ENCODE measurements at regions not wholly inside any gene's neighbourhood (a gene's known extent, or its start where the extent isn't known, plus 50 kb on each side); places are given as distances from the start of the nearest gene placed in this dataset.

GRCh38 chr12:13680916-13681315 lies 300.5 kb downstream of the GRIN2B start:
- POLR2A ChIA-PET = no interaction called here

More at GRCh38 chr12:13680916-13681315, 300.5 kb downstream of the GRIN2B start:
- TF ChIP-seq EHMT2 (IDR thresholded peaks at IDR 0.05; ENCODE audit: borderline replicate concordance, low read depth, low read length) = no peak
- no peak for TF ChIP-seq ZMYM2 (CRISPR knock-in tag; IDR thresholded peaks at IDR 0.05)
- TF ChIP-seq U2AF1 (optimal IDR thresholded peaks at IDR 0.05; ENCODE audit: low read depth, low read length) = no peak
- TF ChIP-seq NR2F1 (CRISPR knock-in tag; IDR thresholded peaks at IDR 0.05) = no peak
- TF ChIP-seq, protein P1, sequence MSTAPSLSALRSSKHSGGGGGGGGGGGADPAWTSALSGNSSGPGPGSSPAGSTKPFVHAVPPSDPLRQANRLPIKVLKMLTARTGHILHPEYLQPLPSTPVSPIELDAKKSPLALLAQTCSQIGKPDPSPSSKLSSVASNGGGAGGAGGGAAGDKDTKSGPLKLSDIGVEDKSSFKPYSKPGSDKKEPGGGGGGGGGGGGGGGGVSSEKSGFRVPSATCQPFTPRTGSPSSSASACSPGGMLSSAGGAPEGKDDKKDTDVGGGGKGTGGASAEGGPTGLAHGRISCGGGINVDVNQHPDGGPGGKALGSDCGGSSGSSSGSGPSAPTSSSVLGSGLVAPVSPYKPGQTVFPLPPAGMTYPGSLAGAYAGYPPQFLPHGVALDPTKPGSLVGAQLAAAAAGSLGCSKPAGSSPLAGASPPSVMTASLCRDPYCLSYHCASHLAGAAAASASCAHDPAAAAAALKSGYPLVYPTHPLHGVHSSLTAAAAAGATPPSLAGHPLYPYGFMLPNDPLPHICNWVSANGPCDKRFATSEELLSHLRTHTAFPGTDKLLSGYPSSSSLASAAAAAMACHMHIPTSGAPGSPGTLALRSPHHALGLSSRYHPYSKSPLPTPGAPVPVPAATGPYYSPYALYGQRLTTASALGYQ (CRISPR knock-in tag; IDR thresholded peaks at IDR 0.05) = no peak
- TF ChIP-seq CTCF (CRISPR knock-in tag; IDR thresholded peaks at IDR 0.05) = no peak
- no peak for TF ChIP-seq ZNF776 (CRISPR knock-in tag; IDR thresholded peaks at IDR 0.05)
- no peak for TF ChIP-seq KLF13 (CRISPR knock-in tag; IDR thresholded peaks at IDR 0.05)
- no peak for TF ChIP-seq GATAD2A (CRISPR knock-in tag; IDR thresholded peaks at IDR 0.05)
- TF ChIP-seq ARNT2 (CRISPR knock-in tag; IDR thresholded peaks at IDR 0.05; ENCODE audit: low read depth) = no peak
- DNase-seq (ENCODE audit: low spot score) = no peak
- 22% methylated on average over 4 of the region's 4 CpGs for WGBS (ENCODE audit: low lambda C conversion rate)
- ATAC-seq = no peak
- no peaks in the 10 kb centered on the region for H4K20me1 ChIP-seq (ENCODE audit: insufficient read depth, low read length)
- no peaks in the 10 kb centered on the region for H3K9me3 ChIP-seq (ENCODE audit: low read length)
- H3K4me3 ChIP-seq (replicated peaks in 1 of 3; ENCODE audit: insufficient read depth in 1 of 3, low read depth in 2 of 3, low read length in 3 of 3) = no peak overlapping the region
- no TSS peak for BruUV-seq (replicated peaks)
- no peaks in the 10 kb centered on the region for H3K79me2 ChIP-seq (ENCODE audit: insufficient read depth, low read length)
- intact Hi-C loops (cut with micrococcal nuclease; ENCODE audit: unreplicated experiment) = no loop called here
- no peak overlapping the region for H3K9ac ChIP-seq (ENCODE audit: insufficient read depth, low read depth, low read length)
- H2AFZ ChIP-seq (ENCODE audit: low read length) = no peak overlapping the region
- H3K27me3 ChIP-seq (ENCODE audit: control insufficient read depth in 1 of 2, insufficient read depth in 2 of 2, low read length in 2 of 2) = no peaks in the 10 kb centered on the region
- in situ Hi-C loops (cut with HindIII; ENCODE audit: extremely low pct_ligation_motif_present, low pct_unique_long_range_greater_than_20kb) = no loop called here
- CTCF ChIA-PET (ENCODE audit: low intra/inter-chr PET ratio, low total read pairs) = no interaction called here
- no peaks in the 10 kb centered on the region for H3K4me1 ChIP-seq (ENCODE audit: insufficient read depth, low read length)
- no peak overlapping the region for H3K4me2 ChIP-seq (ENCODE audit: low read depth, low read length)
- H3K36me3 ChIP-seq (replicated peaks in 1 of 2; ENCODE audit: control insufficient read depth in 1 of 2, insufficient read depth in 2 of 2, low read length in 2 of 2) = no peaks in the 10 kb centered on the region
- H3K27ac ChIP-seq (ENCODE audit: extremely low read length, insufficient read depth, low read length) = no peak overlapping the region
- FAIRE-seq = no peak

Measured in HepG2 (cell line).